ENCODE measurements at regions not wholly inside any gene's neighbourhood (a gene's known extent, or its start where the extent isn't known, plus 50 kb on each side); places are given as distances from the start of the nearest gene placed in this dataset.

- TF ChIP-seq POLR2A (IDR thresholded peaks at IDR 0.05) (no peak), CTCF (IDR thresholded peaks at IDR 0.05) (no peak)
- H3K4me1 ChIP-seq, result peaks cover 4 to 65% (median 56%) of the 10 kb centered on the region in 12 donors
- H3K27me3 ChIP-seq, result no peaks in the 10 kb centered on the region
- WGBS, 4 donors, result 84 to 87% (median 86%) methylated on average over 3 of the region's 3 CpGs
- intact Hi-C loops (cut with DNase I), result loop anchor here in 6 of 10 donors (2.0 to 10.0 kb wide), 4 partner anchors 40 to 48 kb away; no protein-coding TSS in a partner anchor
- H3K27ac ChIP-seq, result peak overlapping the region in 3 of 12 donors; percentile 9 to 54 (median 32)
- H3K4me3 ChIP-seq, result no peak overlapping the region
- ATAC-seq (peak in 1 of 4 donors; percentile 9), DNase-seq (no peak)
- H3K9me3 ChIP-seq, result no peaks in the 10 kb centered on the region
- no peaks in the 10 kb centered on the region for H3K36me3 ChIP-seq
These were observed 136.2 kb upstream of the IPO9 start for GRCh38 chr1:201692555-201693394.

- Histone ChIP-seq H3K27me3 (no peaks in the 10 kb centered on the region), H3K9me3 (no peaks in the 10 kb centered on the region), H3K27ac (peak overlapping the region in 6 of 12 donors; percentile 28 to 70 (median 62)), H3K4me1 (peaks cover 4 to 72% (median 58%) of the 10 kb centered on the region in 12 donors), H3K36me3 (no peaks in the 10 kb centered on the region), H3K4me3 (no peak overlapping the region)
- intact Hi-C loops (cut with DNase I), result loop anchor here in 6 of 10 donors (2.0 to 10.0 kb wide), 4 partner anchors 42 to 49 kb away; no protein-coding TSS in a partner anchor
- DNase-seq (no peak), ATAC-seq (no peak)
- TF ChIP-seq POLR2A (IDR thresholded peaks at IDR 0.05), result no peak
- whole genome bisulfite sequencing, 4 donors, result 82 to 87% (median 86%) methylated on average over 8 of the region's 8 CpGs
These were observed 134.9 kb upstream of the IPO9 start for GRCh38 chr1:201693890-201694607.

GRCh38 chr1:201694608-201695335, 134.2 kb upstream of the IPO9 start:
- H3K27me3 ChIP-seq, result no peaks in the 10 kb centered on the region
- no peaks in the 10 kb centered on the region for H3K36me3 ChIP-seq
- H3K4me1 ChIP-seq, result peaks cover 4 to 72% (median 58%) of the 10 kb centered on the region in 12 donors
- peak overlapping the region in 8 of 12 donors; percentile 28 to 72 (median 62) for H3K27ac ChIP-seq
- H3K4me3 ChIP-seq, result no peak overlapping the region
- TF ChIP-seq CTCF (IDR thresholded peaks at IDR 0.05) (no peak), POLR2A (IDR thresholded peaks at IDR 0.05) (no peak)
- ATAC-seq (peak; percentile 47 to 65 (median 52)), DNase-seq (peak in 1 of 5 donors; percentile 33)
- no peaks in the 10 kb centered on the region for H3K9me3 ChIP-seq
- intact Hi-C loops (cut with DNase I), result loop anchor here in 7 of 10 donors (5.0 to 10.0 kb wide), 4 partner anchors 42 to 52 kb away; no protein-coding TSS in a partner anchor
- 64 to 86% (median 67%) methylated on average over 6 to 12 of the region's 12 CpGs for WGBS, 4 donors

- Histone ChIP-seq H3K27ac (peak overlapping the region; percentile 15 to 72 (median 60)), H3K9me3 (no peaks in the 10 kb centered on the region), H3K4me3 (no peak overlapping the region), H3K27me3 (no peaks in the 10 kb centered on the region), H3K4me1 (peaks cover 4 to 72% (median 58%) of the 10 kb centered on the region in 12 donors), H3K36me3 (no peaks in the 10 kb centered on the region)
- 63 to 78% (median 71%) methylated on average over 6 of the region's 6 CpGs for WGBS, 4 donors
- DNase-seq (no peak), ATAC-seq (peak in 2 of 4 donors; percentile 1 to 4)
- TF ChIP-seq CTCF (IDR thresholded peaks at IDR 0.05), result no peak
- TF ChIP-seq POLR2A (IDR thresholded peaks at IDR 0.05), result no peak
- intact Hi-C loops (cut with DNase I), result loop anchor here in 4 of 10 donors (5.0 to 10.0 kb wide), 3 partner anchors 43 to 53 kb away; no protein-coding TSS in a partner anchor
These were observed 133.3 kb upstream of the IPO9 start for GRCh38 chr1:201695607-201696006.
